WTC11 (cell line): ENCODE measurements at regions not wholly inside any gene's neighbourhood (a gene's known extent, or its start where the extent isn't known, plus 50 kb on each side); places are given as distances from the start of the nearest gene placed in this dataset.

Experiments used
- ATAC-seq: fragments of 200-7000 bp; cut with Tn5 transposase; 2 replicates; pipeline ENCODE4 v1.10.0; 2021; ENCODE audit warnings: mild to moderate bottlenecking, moderate library complexity
- CTCF ChIA-PET: fragments of 300-600 bp; sonication (Branson Sonifier 250); formaldehyde crosslinking; loops from one replicate; lab custom pipeline; 2021; ENCODE audit warnings: antibody characterized with exemption; lab: Charles Lee
- POLR2A ChIA-PET: fragments of 350-600 bp; sonication (Branson Sonifier 250); formaldehyde crosslinking; loops from one replicate; lab custom pipeline; 2021; ENCODE audit warnings: antibody characterized with exemption; lab: Charles Lee
- DNase-seq: peaks from one replicate; pipeline ENCODE4 v3.0.0; 2021; ENCODE audit warnings: low spot score
- H3K27ac Mint-ChIP-seq: 2 replicates; pipeline ENCODE4 v1.8.0; 2021; ENCODE audit warnings: mixed read lengths
- H3K27me3 Mint-ChIP-seq: 2 replicates; pipeline ENCODE4 v1.8.0; 2021; ENCODE audit warnings: low read depth, mild to moderate bottlenecking, moderate library complexity, mixed read lengths
- H3K36me3 Mint-ChIP-seq: 2 replicates; pipeline ENCODE4 v1.8.0; 2021; ENCODE audit warnings: mixed read lengths
- H3K4me1 Mint-ChIP-seq: 2 replicates; pipeline ENCODE4 v1.8.0; 2022; ENCODE audit warnings: mixed read lengths
- H3K4me3 Mint-ChIP-seq: 2 replicates; pipeline ENCODE4 v1.8.0; 2021; ENCODE audit warnings: mild to moderate bottlenecking, moderate library complexity, mixed read lengths
- H3K9me3 Mint-ChIP-seq: 2 replicates; pipeline ENCODE4 v1.8.0; 2021; ENCODE audit warnings: mixed read lengths
- CBFB ChIP-seq: sonication (generic); formaldehyde crosslinking; IDR thresholded peaks from 2 replicates; pipeline ENCODE4 v1.8.1; 2022; ENCODE audit warnings: mild to moderate bottlenecking, low read depth, missing genetic modification reagents
- EMX1 ChIP-seq: fragments of 250-450 bp; sonication (Bioruptor Pico); IDR thresholded peaks from 2 replicates; pipeline ENCODE4 v1.8.0; 2021; ENCODE audit warnings: mild to moderate bottlenecking
- FOXJ3 ChIP-seq: sonication (generic); formaldehyde crosslinking; IDR thresholded peaks from 2 replicates; pipeline ENCODE4 v1.9.0; 2021; ENCODE audit warnings: missing genetic modification reagents, mild to moderate bottlenecking, borderline replicate concordance
- FOXK1 ChIP-seq: sonication (generic); formaldehyde crosslinking; IDR thresholded peaks from 2 replicates; pipeline ENCODE4 v1.8.0; 2022; ENCODE audit warnings: mild to moderate bottlenecking, moderate library complexity, missing genetic modification reagents
- FOXP1 ChIP-seq: sonication (generic); formaldehyde crosslinking; IDR thresholded peaks from 2 replicates; pipeline ENCODE4 v1.8.0; 2022; ENCODE audit warnings: missing genetic modification reagents, mild to moderate bottlenecking, moderate library complexity, borderline replicate concordance
- IRF2 ChIP-seq: sonication (generic); formaldehyde crosslinking; IDR thresholded peaks from 2 replicates; pipeline ENCODE4 v1.8.0; 2022; ENCODE audit warnings: low read depth, missing genetic modification reagents, borderline replicate concordance
- JUN ChIP-seq: sonication (generic); formaldehyde crosslinking; IDR thresholded peaks from 2 replicates; pipeline ENCODE4 v1.8.0; 2023; ENCODE audit warnings: mild to moderate bottlenecking, missing genetic modification reagents
- NR1H2 ChIP-seq: sonication (generic); formaldehyde crosslinking; IDR thresholded peaks from 2 replicates; pipeline ENCODE4 v1.9.0; 2021; ENCODE audit warnings: mild to moderate bottlenecking, moderate library complexity, missing genetic modification reagents
- RELA ChIP-seq: sonication (generic); formaldehyde crosslinking; IDR thresholded peaks from 2 replicates; pipeline ENCODE4 v1.8.1; 2022; ENCODE audit warnings: missing genetic modification reagents, mild to moderate bottlenecking, borderline replicate concordance
- SP1 ChIP-seq: sonication (generic); formaldehyde crosslinking; conservative IDR thresholded peaks from 2 replicates; pipeline ENCODE4 v1.8.1; 2022; ENCODE audit warnings: missing genetic modification reagents
- TP53 ChIP-seq: sonication (generic); formaldehyde crosslinking; IDR thresholded peaks from 2 replicates; pipeline ENCODE4 v1.8.1; 2023; ENCODE audit warnings: mild to moderate bottlenecking, missing genetic modification reagents
- ZNF138 ChIP-seq: sonication (generic); formaldehyde crosslinking; conservative IDR thresholded peaks from 2 replicates; pipeline ENCODE4 v1.8.1; 2022; ENCODE audit warnings: mild to moderate bottlenecking, moderate library complexity, missing genetic modification reagents
- ZNF263 ChIP-seq: sonication (generic); formaldehyde crosslinking; IDR thresholded peaks from 2 replicates; pipeline ENCODE4 v1.8.1; 2022; ENCODE audit warnings: low read depth, mild to moderate bottlenecking, moderate library complexity, missing genetic modification reagents
- ZNF671 ChIP-seq: fragments of 250-450 bp; sonication (Bioruptor Pico); IDR thresholded peaks from 2 replicates; pipeline ENCODE4 v1.8.0; 2021; ENCODE audit warnings: mild to moderate bottlenecking
- TF ChIP-seq, protein P1 (sequence below): fragments of 250-450 bp; sonication (Bioruptor Pico); IDR thresholded peaks from 2 replicates; pipeline ENCODE4 v1.9.0; 2021; ENCODE audit warnings: mild to moderate bottlenecking
- TF ChIP-seq, protein P2 (sequence below): fragments of 250-450 bp; sonication (Bioruptor Pico); IDR thresholded peaks from 2 replicates; pipeline ENCODE4 v1.8.0; 2021; ENCODE audit warnings: mild to moderate bottlenecking
- TF ChIP-seq, protein P3 (sequence below): sonication (generic); formaldehyde crosslinking; IDR thresholded peaks from 2 replicates; pipeline ENCODE4 v1.8.1; 2023; ENCODE audit warnings: mild to moderate bottlenecking, missing genetic modification reagents, borderline replicate concordance
- TF ChIP-seq, protein P4 (sequence below): sonication (generic); formaldehyde crosslinking; IDR thresholded peaks from 2 replicates; pipeline ENCODE4 v1.8.1; 2023; ENCODE audit warnings: mild to moderate bottlenecking, missing genetic modification reagents, moderate library complexity
- TF ChIP-seq, protein P5 (sequence below): fragments of 250-450 bp; sonication (Bioruptor Pico); IDR thresholded peaks from 2 replicates; pipeline ENCODE4 v1.9.0; 2021; ENCODE audit warnings: moderate library complexity, mild to moderate bottlenecking, inconsistent platforms, borderline replicate concordance
- TF ChIP-seq, protein P6 (sequence below): sonication (generic); formaldehyde crosslinking; IDR thresholded peaks from 2 replicates; pipeline ENCODE4 v1.8.1; 2022; ENCODE audit warnings: mild to moderate bottlenecking, missing genetic modification reagents, moderate library complexity, borderline replicate concordance

DNA sequence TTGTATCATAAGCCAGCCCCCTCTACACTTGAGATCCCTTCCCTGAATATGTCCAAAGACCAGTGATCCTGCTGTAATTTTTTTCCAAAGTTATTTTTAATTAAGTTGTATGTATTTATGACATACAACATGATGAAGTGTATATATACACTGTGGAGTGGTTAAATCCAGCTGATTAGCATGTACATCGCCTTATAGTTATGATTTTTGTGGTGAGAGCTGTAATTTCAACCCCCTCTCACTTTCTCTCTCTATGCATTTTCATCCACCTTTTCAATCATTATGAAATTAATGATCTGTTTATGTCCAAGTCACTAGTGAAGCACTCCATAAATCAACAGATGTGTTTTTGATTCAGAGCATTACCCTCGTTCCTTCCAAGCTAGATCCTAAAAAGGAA lies 85.3 kb downstream of the KCTD12 start (continued):
- TF ChIP-seq, protein P1, sequence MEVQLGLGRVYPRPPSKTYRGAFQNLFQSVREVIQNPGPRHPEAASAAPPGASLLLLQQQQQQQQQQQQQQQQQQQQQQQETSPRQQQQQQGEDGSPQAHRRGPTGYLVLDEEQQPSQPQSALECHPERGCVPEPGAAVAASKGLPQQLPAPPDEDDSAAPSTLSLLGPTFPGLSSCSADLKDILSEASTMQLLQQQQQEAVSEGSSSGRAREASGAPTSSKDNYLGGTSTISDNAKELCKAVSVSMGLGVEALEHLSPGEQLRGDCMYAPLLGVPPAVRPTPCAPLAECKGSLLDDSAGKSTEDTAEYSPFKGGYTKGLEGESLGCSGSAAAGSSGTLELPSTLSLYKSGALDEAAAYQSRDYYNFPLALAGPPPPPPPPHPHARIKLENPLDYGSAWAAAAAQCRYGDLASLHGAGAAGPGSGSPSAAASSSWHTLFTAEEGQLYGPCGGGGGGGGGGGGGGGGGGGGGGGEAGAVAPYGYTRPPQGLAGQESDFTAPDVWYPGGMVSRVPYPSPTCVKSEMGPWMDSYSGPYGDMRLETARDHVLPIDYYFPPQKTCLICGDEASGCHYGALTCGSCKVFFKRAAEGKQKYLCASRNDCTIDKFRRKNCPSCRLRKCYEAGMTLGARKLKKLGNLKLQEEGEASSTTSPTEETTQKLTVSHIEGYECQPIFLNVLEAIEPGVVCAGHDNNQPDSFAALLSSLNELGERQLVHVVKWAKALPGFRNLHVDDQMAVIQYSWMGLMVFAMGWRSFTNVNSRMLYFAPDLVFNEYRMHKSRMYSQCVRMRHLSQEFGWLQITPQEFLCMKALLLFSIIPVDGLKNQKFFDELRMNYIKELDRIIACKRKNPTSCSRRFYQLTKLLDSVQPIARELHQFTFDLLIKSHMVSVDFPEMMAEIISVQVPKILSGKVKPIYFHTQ (CRISPR knock-in tag) = no peak
- TF ChIP-seq JUN (CRISPR knock-in tag) (no peak), NR1H2 (no peak), RELA (CRISPR knock-in tag) (no peak), TP53 (no peak), CBFB (CRISPR knock-in tag) (no peak), ZNF138 (no peak), ZNF263 (CRISPR knock-in tag) (no peak), FOXJ3 (CRISPR knock-in tag) (no peak)
- TF ChIP-seq, protein P2, sequence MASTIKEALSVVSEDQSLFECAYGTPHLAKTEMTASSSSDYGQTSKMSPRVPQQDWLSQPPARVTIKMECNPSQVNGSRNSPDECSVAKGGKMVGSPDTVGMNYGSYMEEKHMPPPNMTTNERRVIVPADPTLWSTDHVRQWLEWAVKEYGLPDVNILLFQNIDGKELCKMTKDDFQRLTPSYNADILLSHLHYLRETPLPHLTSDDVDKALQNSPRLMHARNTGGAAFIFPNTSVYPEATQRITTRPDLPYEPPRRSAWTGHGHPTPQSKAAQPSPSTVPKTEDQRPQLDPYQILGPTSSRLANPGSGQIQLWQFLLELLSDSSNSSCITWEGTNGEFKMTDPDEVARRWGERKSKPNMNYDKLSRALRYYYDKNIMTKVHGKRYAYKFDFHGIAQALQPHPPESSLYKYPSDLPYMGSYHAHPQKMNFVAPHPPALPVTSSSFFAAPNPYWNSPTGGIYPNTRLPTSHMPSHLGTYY (CRISPR knock-in tag) = no peak
- TF ChIP-seq, protein P3, sequence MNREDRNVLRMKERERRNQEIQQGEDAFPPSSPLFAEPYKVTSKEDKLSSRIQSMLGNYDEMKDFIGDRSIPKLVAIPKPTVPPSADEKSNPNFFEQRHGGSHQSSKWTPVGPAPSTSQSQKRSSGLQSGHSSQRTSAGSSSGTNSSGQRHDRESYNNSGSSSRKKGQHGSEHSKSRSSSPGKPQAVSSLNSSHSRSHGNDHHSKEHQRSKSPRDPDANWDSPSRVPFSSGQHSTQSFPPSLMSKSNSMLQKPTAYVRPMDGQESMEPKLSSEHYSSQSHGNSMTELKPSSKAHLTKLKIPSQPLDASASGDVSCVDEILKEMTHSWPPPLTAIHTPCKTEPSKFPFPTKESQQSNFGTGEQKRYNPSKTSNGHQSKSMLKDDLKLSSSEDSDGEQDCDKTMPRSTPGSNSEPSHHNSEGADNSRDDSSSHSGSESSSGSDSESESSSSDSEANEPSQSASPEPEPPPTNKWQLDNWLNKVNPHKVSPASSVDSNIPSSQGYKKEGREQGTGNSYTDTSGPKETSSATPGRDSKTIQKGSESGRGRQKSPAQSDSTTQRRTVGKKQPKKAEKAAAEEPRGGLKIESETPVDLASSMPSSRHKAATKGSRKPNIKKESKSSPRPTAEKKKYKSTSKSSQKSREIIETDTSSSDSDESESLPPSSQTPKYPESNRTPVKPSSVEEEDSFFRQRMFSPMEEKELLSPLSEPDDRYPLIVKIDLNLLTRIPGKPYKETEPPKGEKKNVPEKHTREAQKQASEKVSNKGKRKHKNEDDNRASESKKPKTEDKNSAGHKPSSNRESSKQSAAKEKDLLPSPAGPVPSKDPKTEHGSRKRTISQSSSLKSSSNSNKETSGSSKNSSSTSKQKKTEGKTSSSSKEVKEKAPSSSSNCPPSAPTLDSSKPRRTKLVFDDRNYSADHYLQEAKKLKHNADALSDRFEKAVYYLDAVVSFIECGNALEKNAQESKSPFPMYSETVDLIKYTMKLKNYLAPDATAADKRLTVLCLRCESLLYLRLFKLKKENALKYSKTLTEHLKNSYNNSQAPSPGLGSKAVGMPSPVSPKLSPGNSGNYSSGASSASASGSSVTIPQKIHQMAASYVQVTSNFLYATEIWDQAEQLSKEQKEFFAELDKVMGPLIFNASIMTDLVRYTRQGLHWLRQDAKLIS = no peak
- TF ChIP-seq, all 79 proteins: peak for 0

DNA sequence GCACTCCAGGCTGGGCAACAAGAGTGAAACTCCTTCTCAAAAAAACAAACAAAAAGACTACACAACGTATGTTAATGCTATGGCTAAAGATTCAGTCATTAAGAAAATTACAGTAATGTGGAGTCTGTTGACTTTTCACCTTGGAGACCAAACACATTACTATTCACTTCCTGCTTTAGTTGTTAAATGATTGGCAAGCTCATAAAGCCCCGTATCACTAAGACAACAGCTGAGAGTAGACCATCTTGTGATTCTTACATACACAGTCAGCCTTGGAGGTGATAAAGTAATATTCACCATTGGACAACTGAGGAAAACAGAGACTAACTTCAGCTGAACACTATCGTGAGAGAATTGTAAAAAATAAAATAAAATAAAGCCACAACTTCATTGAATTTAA lies 86.5 kb downstream of the KCTD12 start:
- Mint-ChIP-seq H3K4me1 (no peaks in the 10 kb centered on the region), H3K27ac (no peak overlapping the region), H3K27me3 (no peaks in the 10 kb centered on the region), H3K4me3 (no peak overlapping the region), H3K9me3 (no peaks in the 10 kb centered on the region)
- CTCF ChIA-PET = no interaction called here
- TF ChIP-seq ZNF671 (CRISPR knock-in tag) = no peak
- TF ChIP-seq, protein P4, sequence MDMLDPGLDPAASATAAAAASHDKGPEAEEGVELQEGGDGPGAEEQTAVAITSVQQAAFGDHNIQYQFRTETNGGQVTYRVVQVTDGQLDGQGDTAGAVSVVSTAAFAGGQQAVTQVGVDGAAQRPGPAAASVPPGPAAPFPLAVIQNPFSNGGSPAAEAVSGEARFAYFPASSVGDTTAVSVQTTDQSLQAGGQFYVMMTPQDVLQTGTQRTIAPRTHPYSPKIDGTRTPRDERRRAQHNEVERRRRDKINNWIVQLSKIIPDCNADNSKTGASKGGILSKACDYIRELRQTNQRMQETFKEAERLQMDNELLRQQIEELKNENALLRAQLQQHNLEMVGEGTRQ (CRISPR knock-in tag) = no peak
- TF ChIP-seq SP1 (CRISPR knock-in tag) = no peak
- no peak for TF ChIP-seq FOXK1 (CRISPR knock-in tag)
- TF ChIP-seq, protein P5, sequence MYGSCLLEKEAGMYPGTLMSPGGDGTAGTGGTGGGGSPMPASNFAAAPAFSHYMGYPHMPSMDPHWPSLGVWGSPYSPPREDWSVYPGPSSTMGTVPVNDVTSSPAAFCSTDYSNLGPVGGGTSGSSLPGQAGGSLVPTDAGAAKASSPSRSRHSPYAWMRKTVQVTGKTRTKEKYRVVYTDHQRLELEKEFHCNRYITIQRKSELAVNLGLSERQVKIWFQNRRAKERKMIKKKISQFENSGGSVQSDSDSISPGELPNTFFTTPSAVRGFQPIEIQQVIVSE = no peak
- no peak for TF ChIP-seq FOXP1
- no peak for TF ChIP-seq IRF2 (CRISPR knock-in tag)
- no peak for TF ChIP-seq ZNF138
- TF ChIP-seq, protein P6, sequence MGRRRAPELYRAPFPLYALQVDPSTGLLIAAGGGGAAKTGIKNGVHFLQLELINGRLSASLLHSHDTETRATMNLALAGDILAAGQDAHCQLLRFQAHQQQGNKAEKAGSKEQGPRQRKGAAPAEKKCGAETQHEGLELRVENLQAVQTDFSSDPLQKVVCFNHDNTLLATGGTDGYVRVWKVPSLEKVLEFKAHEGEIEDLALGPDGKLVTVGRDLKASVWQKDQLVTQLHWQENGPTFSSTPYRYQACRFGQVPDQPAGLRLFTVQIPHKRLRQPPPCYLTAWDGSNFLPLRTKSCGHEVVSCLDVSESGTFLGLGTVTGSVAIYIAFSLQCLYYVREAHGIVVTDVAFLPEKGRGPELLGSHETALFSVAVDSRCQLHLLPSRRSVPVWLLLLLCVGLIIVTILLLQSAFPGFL = no peak
- TF ChIP-seq EMX1 = no peak
- TF ChIP-seq, all 79 proteins: peak for 0
- DNase-seq (no peak), ATAC-seq (no peak)
- H3K36me3 Mint-ChIP-seq = no peaks in the 10 kb centered on the region
- POLR2A ChIA-PET = no interaction called here
